HUES64 (cell line): ENCODE measurements at regions not wholly inside any gene's neighbourhood (a gene's known extent, or its start where the extent isn't known, plus 50 kb on each side); places are given as distances from the start of the nearest gene placed in this dataset.

Source experiments
- H3K27ac ChIP-seq: 2 replicates; pipeline ENCODE4 v1.7.0; 2013; ENCODE audit warnings: low read depth, low read length, inconsistent platforms
- H3K27me3 ChIP-seq: 2 replicates; pipeline ENCODE4 v1.6.1; 2013; ENCODE audit warnings: mild to moderate bottlenecking, low read length; ENCODE audit not compliant: insufficient read depth
- H3K36me3 ChIP-seq: 2 replicates; pipeline ENCODE4 v1.6.1; 2013; ENCODE audit warnings: mild to moderate bottlenecking, low read length; ENCODE audit not compliant: insufficient read depth
- H3K4me1 ChIP-seq: 2 replicates; pipeline ENCODE4 v1.6.1; 2013; ENCODE audit warnings: mild to moderate bottlenecking, low read length, moderate library complexity; ENCODE audit not compliant: insufficient read depth
- H3K4me3 ChIP-seq: 2 replicates; pipeline ENCODE4 v1.5.1; 2013; ENCODE audit warnings: mild to moderate bottlenecking, low read length, moderate library complexity
- H3K9ac ChIP-seq: 2 replicates; pipeline ENCODE4 v1.6.1; 2013; ENCODE audit warnings: mild to moderate bottlenecking, low read depth, low read length
- H3K9me3 ChIP-seq: 2 replicates; pipeline ENCODE4 v1.6.1; 2013; ENCODE audit warnings: low read depth, low read length; ENCODE audit not compliant: insufficient read depth
- WGBS: fragments of 150-250, 120-280 bp; methylation state at CpG from one replicate; pipeline ENCODE4 v1.1.7; 2013; ENCODE audit warnings: missing lambda C conversion rate; 5-methylcytosine and 5-hydroxymethylcytosine counted together

GRCh38 chr1:87439821-87440220 lies 111.1 kb downstream of the LMO4 start:
- Histone ChIP-seq H3K27ac (no peak overlapping the region), H3K9me3 (peaks cover 6% of the 10 kb centered on the region; the same call in 1 of the 2 replicates), H3K36me3 (no peaks in the 10 kb centered on the region), H3K4me3 (no peak overlapping the region), H3K4me1 (peaks cover 19% of the 10 kb centered on the region), H3K9ac (no peak overlapping the region), H3K27me3 (no peaks in the 10 kb centered on the region)
- 93% methylated on average over 5 of the region's 5 CpGs for WGBS

GRCh38 chr1:87449348-87449963 lies 120.8 kb downstream of the LMO4 start:
- Histone ChIP-seq H3K4me1 (peaks cover 9% of the 10 kb centered on the region; the same call in 1 of the 2 replicates), H3K36me3 (no peaks in the 10 kb centered on the region), H3K27ac (no peak overlapping the region), H3K9ac (no peak overlapping the region), H3K9me3 (peaks cover under 1% of the 10 kb centered on the region; the same call in 1 of the 2 replicates), H3K4me3 (no peak overlapping the region), H3K27me3 (no peaks in the 10 kb centered on the region)
- 92% methylated on average over 7 of the region's 7 CpGs for WGBS

GRCh38 chr1:87450136-87450535 lies 121.5 kb downstream of the LMO4 start:
- Histone ChIP-seq H3K27ac (no peak overlapping the region), H3K27me3 (no peaks in the 10 kb centered on the region), H3K4me3 (no peak overlapping the region), H3K9ac (no peak overlapping the region), H3K4me1 (peaks cover 9% of the 10 kb centered on the region; the same call in 1 of the 2 replicates), H3K9me3 (peaks cover 6% of the 10 kb centered on the region; the same call in 1 of the 2 replicates), H3K36me3 (no peaks in the 10 kb centered on the region)
- WGBS = 94% methylated on average over 5 of the region's 5 CpGs

GRCh38 chr1:87450615-87451209 lies 122.0 kb downstream of the LMO4 start:
- Histone ChIP-seq H3K9ac (no peak overlapping the region), H3K4me3 (no peak overlapping the region), H3K27ac (no peak overlapping the region)

GRCh38 chr1:87451229-87451920 lies 122.7 kb downstream of the LMO4 start:
- 93% methylated on average over 5 of the region's 5 CpGs for WGBS
- H3K4me3 ChIP-seq = no peak overlapping the region
- H3K27ac ChIP-seq = no peak overlapping the region

More at GRCh38 chr1:87450615-87451209, 122.0 kb downstream of the LMO4 start:
- Histone ChIP-seq H3K27me3 (no peaks in the 10 kb centered on the region), H3K9me3 (peaks cover 10% of the 10 kb centered on the region; the same call in 1 of the 2 replicates), H3K4me1 (peaks cover 9% of the 10 kb centered on the region; the same call in 1 of the 2 replicates), H3K36me3 (no peaks in the 10 kb centered on the region)
- WGBS = 91% methylated on average over 8 of the region's 8 CpGs

GRCh38 chr1:87452648-87453047 lies 124.0 kb downstream of the LMO4 start:
- Histone ChIP-seq H3K9me3 (peaks cover 10% of the 10 kb centered on the region; the same call in 1 of the 2 replicates), H3K27ac (no peak overlapping the region), H3K9ac (no peak overlapping the region)

More at GRCh38 chr1:87451229-87451920, 122.7 kb downstream of the LMO4 start:
- Histone ChIP-seq H3K4me1 (peaks cover 9% of the 10 kb centered on the region; the same call in 1 of the 2 replicates), H3K27me3 (no peaks in the 10 kb centered on the region), H3K9me3 (peaks cover 10% of the 10 kb centered on the region; the same call in 1 of the 2 replicates), H3K9ac (no peak overlapping the region), H3K36me3 (no peaks in the 10 kb centered on the region)

GRCh38 chr1:87457408-87457807 lies 128.7 kb downstream of the LMO4 start:
- Histone ChIP-seq H3K9ac (no peak overlapping the region), H3K4me1 (peaks cover 4% of the 10 kb centered on the region; the same call in 1 of the 2 replicates), H3K27ac (no peak overlapping the region), H3K27me3 (no peaks in the 10 kb centered on the region), H3K9me3 (peaks cover 27% of the 10 kb centered on the region), H3K4me3 (no peak overlapping the region), H3K36me3 (no peaks in the 10 kb centered on the region)
- 80% methylated on average over 1 of the region's 2 CpGs for WGBS

More at GRCh38 chr1:87452648-87453047, 124.0 kb downstream of the LMO4 start:
- H3K36me3 ChIP-seq = no peaks in the 10 kb centered on the region
- no peaks in the 10 kb centered on the region for H3K27me3 ChIP-seq
- H3K4me1 ChIP-seq = peaks cover 9% of the 10 kb centered on the region; the same call in 1 of the 2 replicates
- no peak overlapping the region for H3K4me3 ChIP-seq

- Histone ChIP-seq H3K36me3 (no peaks in the 10 kb centered on the region), H3K4me3 (no peak overlapping the region), H3K4me1 (peaks cover 9% of the 10 kb centered on the region), H3K27me3 (no peaks in the 10 kb centered on the region), H3K9ac (no peak overlapping the region), H3K27ac (no peak overlapping the region), H3K9me3 (peaks cover 17% of the 10 kb centered on the region; the same call in 1 of the 2 replicates)
- WGBS = 82% methylated on average over 1 of the region's 1 CpG
Observed at GRCh38 chr1:87462894-87463293, 134.2 kb downstream of the LMO4 start.

- WGBS = 65% methylated on average over 2 of the region's 3 CpGs
- no peak overlapping the region for H3K4me3 ChIP-seq
- H3K4me1 ChIP-seq = peaks cover 9% of the 10 kb centered on the region
- no peaks in the 10 kb centered on the region for H3K27me3 ChIP-seq
- H3K36me3 ChIP-seq = no peaks in the 10 kb centered on the region
- H3K9me3 ChIP-seq = peaks cover 9% of the 10 kb centered on the region; the same call in 1 of the 2 replicates
- no peak overlapping the region for H3K9ac ChIP-seq
- H3K27ac ChIP-seq = no peak overlapping the region
Observed at GRCh38 chr1:87464022-87464490, 135.4 kb downstream of the LMO4 start.

GRCh38 chr1:87466621-87467020 lies 137.9 kb downstream of the LMO4 start:
- H3K4me1 ChIP-seq = peaks cover 9% of the 10 kb centered on the region
- H3K36me3 ChIP-seq = no peaks in the 10 kb centered on the region
- H3K27ac ChIP-seq = no peak overlapping the region
- 86% methylated on average over 7 of the region's 7 CpGs for WGBS
- H3K4me3 ChIP-seq = no peak overlapping the region
- H3K27me3 ChIP-seq = no peaks in the 10 kb centered on the region
- no peak overlapping the region for H3K9ac ChIP-seq
- no peaks in the 10 kb centered on the region for H3K9me3 ChIP-seq

- Histone ChIP-seq H3K9me3 (no peaks in the 10 kb centered on the region), H3K4me1 (peaks cover 6% of the 10 kb centered on the region; the same call in 1 of the 2 replicates), H3K36me3 (no peaks in the 10 kb centered on the region), H3K9ac (no peak overlapping the region), H3K4me3 (no peak overlapping the region), H3K27me3 (no peaks in the 10 kb centered on the region), H3K27ac (no peak overlapping the region)
- WGBS = 89% methylated on average over 4 of the region's 4 CpGs
Observed at GRCh38 chr1:87472716-87473115, 144.0 kb downstream of the LMO4 start.
